ENCODE measurements at regions not wholly inside any gene's neighbourhood (a gene's known extent, or its start where the extent isn't known, plus 50 kb on each side); places are given as distances from the start of the nearest gene placed in this dataset.

DNA sequence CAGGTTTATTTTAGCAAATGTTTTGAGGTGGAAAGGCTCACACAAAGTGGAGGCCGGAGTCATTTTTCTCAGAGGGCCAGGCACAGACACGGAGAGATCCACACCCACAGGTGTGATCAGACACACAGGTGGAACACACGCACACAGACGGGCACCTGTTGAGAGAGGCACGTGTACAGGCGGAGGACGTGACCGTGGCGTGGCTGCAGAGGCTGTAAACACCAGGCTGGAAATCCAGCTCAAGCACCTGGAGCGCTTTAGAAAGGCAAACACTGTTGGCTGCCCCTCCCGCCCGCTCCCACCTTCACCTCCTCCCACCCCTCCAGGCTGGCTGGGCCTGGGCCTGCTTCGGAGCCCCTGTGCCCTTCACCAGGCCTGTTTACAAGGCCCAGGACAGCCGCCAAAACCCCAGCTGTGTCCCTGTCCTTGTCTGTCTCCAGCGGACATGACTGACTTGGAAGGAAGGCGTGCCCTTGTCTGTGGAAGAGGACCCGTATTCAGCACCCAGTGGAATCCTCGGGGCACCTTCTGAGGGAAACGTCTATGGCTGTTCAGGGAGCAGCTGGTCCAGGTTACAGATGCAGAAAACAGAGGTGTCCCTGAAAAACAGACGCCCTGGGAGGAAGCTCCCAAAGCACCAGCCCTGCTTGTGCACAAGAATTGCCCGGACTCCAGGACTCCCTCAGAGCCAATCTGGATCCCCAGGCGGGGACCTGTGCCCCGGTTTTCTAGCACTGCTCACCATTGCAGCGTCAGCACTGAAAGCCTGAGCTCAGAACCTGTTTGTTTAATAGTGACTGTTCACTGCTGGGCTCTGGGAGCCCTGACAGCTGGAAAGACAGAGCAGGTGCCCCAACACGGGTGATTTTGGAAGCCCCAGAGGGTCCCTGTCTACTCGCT lies 134.3 kb upstream of the HAAO start:
- peaks cover 24 to 74% of the 10 kb centered on the region in 2 donors for H3K4me1 ChIP-seq (ENCODE audit: control insufficient read depth in 2 of 2, insufficient read depth in 2 of 2, low read length in 2 of 2)
- DNase-seq (ENCODE audit: low read depth in 6 of 9, low spot score in 9 of 9), result peak in 1 of 9 donors; percentile 57
- 71% methylated on average over 26 of the region's 26 CpGs for WGBS

DNA sequence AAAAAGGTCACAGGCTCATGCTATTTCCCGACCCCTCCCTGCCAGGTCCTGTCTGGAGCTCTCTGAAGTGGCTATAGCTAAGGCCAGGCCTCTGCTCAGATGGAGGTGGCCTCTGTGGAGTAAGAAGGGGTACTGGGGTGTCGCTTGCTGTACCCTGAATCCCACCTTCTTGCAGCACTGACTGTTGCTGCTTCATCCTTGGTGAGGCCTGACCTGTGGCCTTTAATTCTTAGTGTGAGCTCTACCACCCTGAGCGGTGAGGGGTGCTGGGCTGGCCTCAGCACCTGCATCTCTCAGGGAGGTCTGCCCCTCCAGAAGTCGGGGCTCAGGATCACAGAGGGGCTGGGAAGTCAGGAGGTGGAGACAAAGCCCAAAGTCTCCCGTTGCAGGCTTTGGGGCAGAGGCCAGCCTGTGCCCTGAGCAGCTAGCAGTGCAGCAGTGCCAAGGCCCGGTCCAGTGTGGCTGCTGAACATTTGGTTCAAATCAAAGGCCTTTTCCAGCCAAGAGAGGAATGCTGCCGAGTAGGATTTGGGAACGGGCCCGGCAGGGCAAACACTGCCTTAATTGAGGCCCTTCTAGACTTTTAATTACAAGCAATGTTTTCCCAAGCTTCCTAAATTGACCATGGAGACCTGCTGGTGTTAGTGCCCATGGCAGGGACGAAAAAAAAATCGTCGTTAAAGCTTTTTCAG lies 133.5 kb upstream of the HAAO start:
- Histone ChIP-seq H3K4me1 (ENCODE audit: control insufficient read depth in 2 of 2, insufficient read depth in 2 of 2, low read length in 2 of 2) (peaks cover 21 to 66% of the 10 kb centered on the region in 2 donors), H3K9me3 (ENCODE audit: control insufficient read depth in 2 of 2, insufficient read depth in 1 of 2, low read length in 1 of 2) (no peaks in the 10 kb centered on the region), H3K4me3 (ENCODE audit: low read length in 2 of 2) (no peak overlapping the region), H3K36me3 (ENCODE audit: control insufficient read depth in 2 of 2, insufficient read depth in 2 of 2, low read length in 1 of 2) (no peaks in the 10 kb centered on the region), H3K27ac (ENCODE audit: low read depth in 1 of 2, low read length in 1 of 2) (peak overlapping the region; percentile 56 to 74), H3K27me3 (ENCODE audit: control insufficient read depth in 2 of 2, insufficient read depth in 1 of 2, low read length in 1 of 2) (no peaks in the 10 kb centered on the region)
- no peak for DNase-seq (ENCODE audit: low read depth in 6 of 9, low spot score in 9 of 9)
- WGBS, result 79% methylated on average over 12 of the region's 12 CpGs

More for the DNA sequence above, 134.3 kb upstream of the HAAO start:
- H3K27me3 ChIP-seq (ENCODE audit: control insufficient read depth in 2 of 2, insufficient read depth in 1 of 2, low read length in 1 of 2), result no peaks in the 10 kb centered on the region
- peak overlapping the region; percentile 32 to 74 for H3K27ac ChIP-seq (ENCODE audit: low read depth in 1 of 2, low read length in 1 of 2)
- H3K4me3 ChIP-seq (ENCODE audit: low read length in 2 of 2), result no peak overlapping the region
- no peaks in the 10 kb centered on the region for H3K9me3 ChIP-seq (ENCODE audit: control insufficient read depth in 2 of 2, insufficient read depth in 1 of 2, low read length in 1 of 2)
- H3K36me3 ChIP-seq (ENCODE audit: control insufficient read depth in 2 of 2, insufficient read depth in 2 of 2, low read length in 1 of 2), result no peaks in the 10 kb centered on the region

DNA sequence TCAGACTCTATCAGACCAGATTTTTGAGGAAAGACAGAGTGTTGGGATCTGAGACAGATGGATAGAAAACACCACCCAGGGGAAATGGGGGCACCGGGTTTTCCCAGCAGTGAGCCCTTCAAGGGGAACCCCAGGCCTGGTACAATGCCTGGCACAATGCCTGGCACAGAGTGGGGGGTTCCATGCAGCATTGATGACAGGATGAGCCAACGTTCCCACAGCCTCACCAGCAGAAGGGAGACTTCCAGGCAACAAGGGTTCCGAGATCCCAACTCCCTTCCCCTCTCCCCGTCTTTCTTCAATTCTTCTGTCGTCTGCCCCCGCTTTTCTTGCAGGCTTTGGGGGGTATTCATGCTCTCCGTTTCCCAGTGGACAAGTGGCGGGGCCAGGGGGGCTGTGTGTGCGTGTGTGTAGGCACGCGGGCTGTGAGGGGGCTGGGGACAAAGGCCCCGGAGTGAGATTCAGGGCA lies 132.1 kb upstream of the HAAO start:
- Histone ChIP-seq H3K27me3 (ENCODE audit: control insufficient read depth in 2 of 2, insufficient read depth in 1 of 2, low read length in 1 of 2) (no peaks in the 10 kb centered on the region), H3K4me1 (ENCODE audit: control insufficient read depth in 2 of 2, insufficient read depth in 2 of 2, low read length in 2 of 2) (peaks cover 21 to 57% of the 10 kb centered on the region in 2 donors), H3K9me3 (ENCODE audit: control insufficient read depth in 2 of 2, insufficient read depth in 1 of 2, low read length in 1 of 2) (no peaks in the 10 kb centered on the region), H3K27ac (ENCODE audit: low read depth in 1 of 2, low read length in 1 of 2) (peak overlapping the region; percentile 26 to 58), H3K4me3 (ENCODE audit: low read length in 2 of 2) (no peak overlapping the region), H3K36me3 (ENCODE audit: control insufficient read depth in 2 of 2, insufficient read depth in 2 of 2, low read length in 1 of 2) (no peaks in the 10 kb centered on the region)
- WGBS, result 85% methylated on average over 12 of the region's 12 CpGs
- no peak for DNase-seq (ENCODE audit: low read depth in 6 of 9, low spot score in 9 of 9)

DNA sequence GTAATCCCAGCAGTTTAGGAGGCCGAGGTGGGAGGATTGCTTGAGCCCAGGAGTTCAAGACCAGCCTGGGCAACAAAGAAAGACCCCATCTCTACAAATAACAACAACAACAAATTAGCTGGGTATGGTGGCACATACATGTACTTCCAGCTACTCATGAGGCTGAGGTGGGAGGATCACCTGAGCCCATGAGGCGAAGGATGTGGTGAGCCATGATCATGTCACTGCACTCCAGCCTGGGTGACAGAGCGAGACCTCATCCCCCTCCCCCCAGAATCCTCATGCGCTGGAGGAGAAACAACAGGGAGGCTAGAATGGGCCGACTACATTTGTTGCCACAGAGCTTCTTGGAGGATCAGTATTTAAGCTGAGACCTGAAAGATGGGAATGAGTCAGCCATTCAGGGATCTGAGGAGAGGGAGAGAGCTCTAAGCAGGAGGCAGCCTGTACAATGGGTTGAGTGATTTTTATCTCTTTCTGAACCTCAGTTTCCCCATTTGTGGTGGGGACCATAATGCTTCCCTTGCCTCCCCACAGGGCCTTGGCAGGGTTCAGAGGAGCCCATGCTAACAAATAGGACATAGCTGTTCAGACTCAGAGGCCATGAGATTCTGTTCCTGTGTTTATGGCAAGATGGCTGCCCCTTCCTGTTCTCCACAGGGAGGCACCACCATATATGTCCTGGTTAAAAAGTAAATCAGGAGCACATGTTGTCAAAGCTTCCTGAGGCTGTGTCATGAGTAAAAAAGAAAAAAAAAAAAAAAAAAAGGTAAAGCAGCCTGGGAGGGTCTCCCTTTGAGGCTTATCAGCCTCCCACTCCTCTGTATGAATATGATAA lies 131.4 kb upstream of the HAAO start:
- Histone ChIP-seq H3K36me3 (ENCODE audit: control insufficient read depth in 2 of 2, insufficient read depth in 2 of 2, low read length in 1 of 2) (no peaks in the 10 kb centered on the region), H3K27ac (ENCODE audit: low read depth in 1 of 2, low read length in 1 of 2) (peak overlapping the region in 1 of 2 donors; percentile 58), H3K4me3 (ENCODE audit: low read length in 2 of 2) (no peak overlapping the region), H3K27me3 (ENCODE audit: control insufficient read depth in 2 of 2, insufficient read depth in 1 of 2, low read length in 1 of 2) (no peaks in the 10 kb centered on the region), H3K4me1 (ENCODE audit: control insufficient read depth in 2 of 2, insufficient read depth in 2 of 2, low read length in 2 of 2) (peaks cover 21 to 50% of the 10 kb centered on the region in 2 donors), H3K9me3 (ENCODE audit: control insufficient read depth in 2 of 2, insufficient read depth in 1 of 2, low read length in 1 of 2) (no peaks in the 10 kb centered on the region)
- DNase-seq (ENCODE audit: low read depth in 6 of 9, low spot score in 9 of 9), result no peak
- WGBS, result 64% methylated on average over 5 of the region's 5 CpGs

DNA sequence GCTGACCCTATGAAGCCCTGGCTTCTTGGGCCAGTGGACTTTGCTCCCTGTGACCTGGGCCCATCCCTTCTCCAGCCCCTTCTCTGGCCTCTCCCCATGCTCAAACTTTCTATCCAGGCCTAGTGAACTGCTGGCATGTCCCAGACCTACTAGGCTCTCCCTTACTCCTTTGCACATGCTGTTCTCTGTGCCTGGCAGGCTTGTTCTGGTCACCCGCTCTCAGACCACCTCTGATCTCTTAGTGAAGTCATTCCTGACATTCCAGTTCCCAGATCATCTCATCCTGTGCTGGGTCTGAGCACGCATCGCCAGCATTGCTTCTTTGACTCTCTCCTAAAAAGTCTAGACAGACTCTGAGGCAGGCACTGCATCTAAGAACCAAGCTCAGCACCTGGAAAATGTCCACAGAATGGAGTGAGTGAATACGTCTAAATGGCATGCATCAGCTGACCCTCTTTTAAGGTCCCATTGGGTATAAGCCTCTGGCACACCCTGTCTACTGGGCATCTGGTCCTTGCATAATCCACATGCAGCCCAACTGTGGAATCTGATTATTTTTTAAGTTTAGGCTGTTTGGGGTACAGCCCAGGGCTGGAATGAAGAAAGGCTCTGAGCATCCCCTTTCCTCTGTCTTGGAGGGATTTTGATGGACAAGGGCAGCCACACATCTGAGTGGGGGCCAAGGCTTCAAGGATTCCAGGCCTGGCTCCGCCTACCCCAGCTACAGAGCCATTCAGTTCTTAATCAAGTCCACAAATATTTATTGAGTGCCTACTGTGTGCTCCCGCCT lies 130.6 kb upstream of the HAAO start:
- H3K4me1 ChIP-seq (ENCODE audit: control insufficient read depth in 2 of 2, insufficient read depth in 2 of 2, low read length in 2 of 2), result peaks cover 21 to 43% of the 10 kb centered on the region in 2 donors
- H3K27ac ChIP-seq (ENCODE audit: low read depth in 1 of 2, low read length in 1 of 2), result no peak overlapping the region
- no peaks in the 10 kb centered on the region for H3K9me3 ChIP-seq (ENCODE audit: control insufficient read depth in 2 of 2, insufficient read depth in 1 of 2, low read length in 1 of 2)
- H3K27me3 ChIP-seq (ENCODE audit: control insufficient read depth in 2 of 2, insufficient read depth in 1 of 2, low read length in 1 of 2), result no peaks in the 10 kb centered on the region
- WGBS, result 95% methylated on average over 6 of the region's 6 CpGs
- H3K36me3 ChIP-seq (ENCODE audit: control insufficient read depth in 2 of 2, insufficient read depth in 2 of 2, low read length in 1 of 2), result no peaks in the 10 kb centered on the region
- no peak overlapping the region for H3K4me3 ChIP-seq (ENCODE audit: low read length in 2 of 2)
- DNase-seq (ENCODE audit: low read depth in 6 of 9, low spot score in 9 of 9), result no peak

DNA sequence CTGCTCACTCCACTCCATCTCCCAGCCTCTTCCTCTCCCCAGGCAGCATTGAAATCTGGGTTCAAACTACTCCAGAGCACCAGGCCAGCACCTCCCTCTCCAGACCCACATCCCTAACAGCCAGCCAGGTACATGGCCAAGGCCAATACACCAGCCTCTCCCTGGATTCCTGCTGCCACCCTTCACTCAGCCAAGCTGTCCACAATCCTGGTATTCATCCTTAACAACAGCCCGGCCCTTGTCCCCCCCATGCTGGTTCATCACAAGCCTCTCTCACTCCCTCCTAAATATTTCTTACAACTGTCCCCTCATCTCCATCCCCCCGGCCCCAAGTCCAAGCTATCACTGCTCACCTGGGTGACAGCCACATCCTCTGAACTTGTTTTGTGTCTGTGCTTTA lies 129.9 kb upstream of the HAAO start:
- no peaks in the 10 kb centered on the region for H3K27me3 ChIP-seq (ENCODE audit: control insufficient read depth in 2 of 2, insufficient read depth in 1 of 2, low read length in 1 of 2)
- H3K4me3 ChIP-seq (ENCODE audit: low read length in 2 of 2), result no peak overlapping the region
- DNase-seq (ENCODE audit: low read depth in 6 of 9, low spot score in 9 of 9), result no peak
- peaks cover 15 to 36% of the 10 kb centered on the region in 2 donors for H3K4me1 ChIP-seq (ENCODE audit: control insufficient read depth in 2 of 2, insufficient read depth in 2 of 2, low read length in 2 of 2)
- H3K36me3 ChIP-seq (ENCODE audit: control insufficient read depth in 2 of 2, insufficient read depth in 2 of 2, low read length in 1 of 2), result no peaks in the 10 kb centered on the region
- H3K9me3 ChIP-seq (ENCODE audit: control insufficient read depth in 2 of 2, insufficient read depth in 1 of 2, low read length in 1 of 2), result no peaks in the 10 kb centered on the region
- 98% methylated on average over 2 of the region's 2 CpGs for WGBS
- no peak overlapping the region for H3K27ac ChIP-seq (ENCODE audit: low read depth in 1 of 2, low read length in 1 of 2)

DNA sequence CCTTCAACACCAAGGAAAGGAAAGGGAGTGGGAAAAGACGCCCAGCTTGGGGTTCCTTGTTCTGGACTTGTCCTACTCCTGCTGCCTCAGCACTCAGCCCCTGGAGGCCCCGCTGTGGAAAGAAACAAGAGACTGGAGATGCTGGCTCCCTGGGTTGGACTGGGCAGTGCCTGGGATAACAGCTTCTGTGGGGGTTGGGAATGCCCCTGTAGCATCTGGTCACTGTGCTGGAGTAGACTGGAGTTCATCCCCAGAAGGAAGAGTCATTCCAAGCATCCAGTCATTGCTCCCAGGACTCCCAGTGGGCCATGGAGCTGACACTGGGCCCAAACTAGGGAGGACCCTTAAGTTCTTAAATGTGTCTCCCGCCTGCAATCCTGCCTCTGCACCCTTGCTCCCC lies 129.3 kb upstream of the HAAO start:
- H3K4me1 ChIP-seq (ENCODE audit: control insufficient read depth in 2 of 2, insufficient read depth in 2 of 2, low read length in 2 of 2), result peaks cover 14 to 30% of the 10 kb centered on the region in 2 donors
- no peak for DNase-seq (ENCODE audit: low read depth in 6 of 9, low spot score in 9 of 9)

DNA sequence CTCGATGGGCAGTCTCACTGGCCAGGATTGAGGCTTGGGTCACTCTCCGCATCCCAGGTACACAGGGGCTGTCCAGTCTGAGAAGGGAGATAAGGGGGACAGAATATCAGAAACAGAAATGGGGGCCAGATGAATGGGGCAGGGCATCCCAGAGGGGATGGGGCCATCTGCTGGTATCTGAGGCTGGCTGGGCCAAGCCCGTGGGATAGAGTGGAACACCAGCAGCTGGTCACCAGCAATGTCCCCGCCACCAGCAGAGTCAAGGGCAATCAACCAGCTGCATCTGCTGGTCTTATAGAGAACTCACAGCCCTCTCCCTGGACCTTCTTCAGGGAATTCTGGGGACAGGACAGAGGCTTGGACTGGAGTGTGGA lies 128.8 kb upstream of the HAAO start:
- H3K36me3 ChIP-seq (ENCODE audit: control insufficient read depth in 2 of 2, insufficient read depth in 2 of 2, low read length in 1 of 2), result no peaks in the 10 kb centered on the region
- peaks cover 8 to 24% of the 10 kb centered on the region in 2 donors for H3K4me1 ChIP-seq (ENCODE audit: control insufficient read depth in 2 of 2, insufficient read depth in 2 of 2, low read length in 2 of 2)
- H3K27me3 ChIP-seq (ENCODE audit: control insufficient read depth in 2 of 2, insufficient read depth in 1 of 2, low read length in 1 of 2), result no peaks in the 10 kb centered on the region
- DNase-seq (ENCODE audit: low read depth in 6 of 9, low spot score in 9 of 9), result no peak
- H3K4me3 ChIP-seq (ENCODE audit: low read length in 2 of 2), result no peak overlapping the region
- H3K9me3 ChIP-seq (ENCODE audit: control insufficient read depth in 2 of 2, insufficient read depth in 1 of 2, low read length in 1 of 2), result no peaks in the 10 kb centered on the region
- WGBS, result 84% methylated on average over 4 of the region's 4 CpGs
- no peak overlapping the region for H3K27ac ChIP-seq (ENCODE audit: low read depth in 1 of 2, low read length in 1 of 2)

More for the DNA sequence above, 129.3 kb upstream of the HAAO start:
- H3K4me3 ChIP-seq (ENCODE audit: low read length in 2 of 2), result no peak overlapping the region
- H3K27me3 ChIP-seq (ENCODE audit: control insufficient read depth in 2 of 2, insufficient read depth in 1 of 2, low read length in 1 of 2), result no peaks in the 10 kb centered on the region
- H3K9me3 ChIP-seq (ENCODE audit: control insufficient read depth in 2 of 2, insufficient read depth in 1 of 2, low read length in 1 of 2), result no peaks in the 10 kb centered on the region
- H3K36me3 ChIP-seq (ENCODE audit: control insufficient read depth in 2 of 2, insufficient read depth in 2 of 2, low read length in 1 of 2), result no peaks in the 10 kb centered on the region
- no peak overlapping the region for H3K27ac ChIP-seq (ENCODE audit: low read depth in 1 of 2, low read length in 1 of 2)
- 93% methylated on average over 3 of the region's 3 CpGs for WGBS

Data from thymus (tissue), 11 donors.